DMS 273 (cell line): ENCODE measurements at regions not wholly inside any gene's neighbourhood (a gene's known extent, or its start where the extent isn't known, plus 50 kb on each side); places are given as distances from the start of the nearest gene placed in this dataset.
"Not testable (repeated sequence)": the region's sequence is repeated elsewhere in the genome, so short reads cannot be mapped to it uniquely, and the experiment has no call there.

ENCODE experiments used
- DNase-seq: peaks from one replicate; lab custom pipeline; 2025; ENCODE audit not compliant: unreplicated experiment; lab: John Stamatoyannopoulos, UW

DNA sequence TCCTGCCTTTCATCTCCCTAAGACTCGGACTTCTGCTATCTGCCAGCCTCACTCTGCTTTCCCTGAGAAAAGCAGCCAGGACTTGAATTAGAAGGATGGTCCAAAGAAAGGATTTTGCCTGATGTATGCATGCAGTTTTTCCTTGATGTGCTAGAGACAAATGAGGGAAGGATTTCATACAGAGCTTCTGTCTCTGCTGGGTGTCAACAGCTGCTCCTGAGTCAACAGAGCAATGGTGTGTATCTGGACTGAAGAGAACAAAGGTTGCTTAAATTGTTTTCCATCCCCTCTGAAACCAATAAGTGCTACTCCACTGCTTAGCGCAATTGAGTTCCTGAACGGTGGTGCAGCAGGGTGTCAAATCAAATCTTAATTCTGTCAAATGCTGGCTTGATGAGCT is 680.6 kb upstream of the C16orf82 start:
- DNase-seq: no peak

DNA sequence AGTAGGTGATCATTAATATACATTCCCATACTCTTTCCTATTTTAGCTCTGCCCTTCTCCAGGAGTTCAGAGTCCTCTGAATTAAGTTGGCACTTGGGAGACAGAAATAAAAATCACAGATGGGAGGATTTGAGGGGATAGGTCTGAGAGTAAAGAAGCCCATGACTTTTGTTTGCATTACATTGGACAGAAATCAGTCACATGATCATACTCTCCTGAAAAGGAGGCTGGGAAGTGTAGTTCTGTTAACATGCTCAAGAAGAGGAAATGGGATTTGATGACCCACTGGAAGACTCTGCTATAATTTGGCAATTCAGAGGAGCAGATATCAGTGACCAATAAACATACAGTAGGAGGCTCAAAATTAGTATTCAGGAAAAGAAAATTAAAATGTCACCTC is 674.9 kb upstream of the C16orf82 start:
- DNase-seq: no peak

DNA sequence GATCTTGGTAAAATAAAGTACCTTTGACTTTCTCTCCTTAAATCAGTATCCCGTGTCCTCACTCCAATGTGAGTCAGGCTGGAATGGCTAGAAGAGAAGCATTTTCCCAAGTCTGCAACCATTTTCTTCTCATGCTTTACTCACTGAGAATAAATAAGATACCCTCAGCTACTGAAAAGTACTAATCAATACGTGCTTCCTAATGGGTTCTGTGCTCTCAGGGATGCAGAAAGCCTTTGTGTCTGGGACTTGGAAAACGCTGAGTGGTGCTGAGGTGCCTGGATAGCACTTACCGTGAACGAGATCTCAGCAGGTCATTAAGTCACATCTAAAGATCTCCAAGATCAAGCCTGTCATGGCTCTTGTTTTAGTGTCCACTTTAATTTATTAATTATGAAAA is 672.3 kb upstream of the C16orf82 start:
- DNase-seq: no peak

DNA sequence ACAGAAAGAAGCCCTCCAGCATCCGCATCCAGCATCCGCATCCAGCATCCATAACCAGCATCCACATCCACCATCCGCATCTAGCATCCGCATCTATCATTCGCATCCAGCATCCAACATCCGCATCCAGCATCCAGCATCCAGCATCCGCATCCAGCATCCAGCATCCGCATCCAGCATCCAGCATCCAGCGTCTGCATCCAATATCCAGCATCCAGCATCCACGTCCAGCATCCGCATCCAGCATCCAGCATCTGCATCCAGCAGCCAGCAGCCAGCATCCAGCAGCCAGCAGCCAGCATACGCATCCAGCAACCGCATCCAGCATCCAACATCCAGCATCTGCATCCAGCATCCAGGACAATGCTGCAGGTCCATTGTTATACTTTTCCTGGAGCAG is 671.0 kb upstream of the C16orf82 start:
- no peak for DNase-seq

DNA sequence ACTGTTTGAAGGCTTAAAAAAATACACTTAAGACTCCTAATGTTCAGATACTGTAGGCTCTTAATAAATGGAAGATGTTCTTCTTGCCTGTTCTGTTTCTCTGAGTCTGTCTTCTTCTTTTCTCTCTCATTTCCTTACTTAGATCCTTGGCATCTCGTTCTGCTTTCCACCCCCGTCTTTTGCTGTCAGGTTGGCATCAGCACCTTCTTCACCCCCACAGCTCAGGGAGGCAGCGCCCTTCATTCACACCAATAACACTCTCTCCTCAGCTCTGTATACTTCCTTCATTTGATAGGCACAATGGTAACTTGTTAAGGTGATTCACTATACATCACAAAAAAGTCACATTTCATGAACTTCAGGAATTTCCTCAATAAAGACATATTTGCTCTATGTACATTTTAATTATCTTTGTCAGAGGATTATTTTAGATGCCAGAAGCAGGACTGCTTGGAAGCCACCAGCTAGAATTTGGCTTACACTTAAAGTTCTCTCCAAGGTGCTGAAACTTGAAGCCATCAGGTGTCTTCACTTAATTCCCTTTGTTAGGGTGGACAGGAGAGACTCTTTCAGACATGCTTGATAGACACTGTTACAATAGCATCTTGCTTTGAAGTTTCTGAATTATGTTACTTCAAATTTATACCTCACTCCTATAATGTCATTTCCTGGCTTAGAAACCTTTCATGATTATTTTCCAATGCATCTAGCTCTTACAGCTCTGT is 670.1 kb upstream of the C16orf82 start:
- no peak for DNase-seq

DNA sequence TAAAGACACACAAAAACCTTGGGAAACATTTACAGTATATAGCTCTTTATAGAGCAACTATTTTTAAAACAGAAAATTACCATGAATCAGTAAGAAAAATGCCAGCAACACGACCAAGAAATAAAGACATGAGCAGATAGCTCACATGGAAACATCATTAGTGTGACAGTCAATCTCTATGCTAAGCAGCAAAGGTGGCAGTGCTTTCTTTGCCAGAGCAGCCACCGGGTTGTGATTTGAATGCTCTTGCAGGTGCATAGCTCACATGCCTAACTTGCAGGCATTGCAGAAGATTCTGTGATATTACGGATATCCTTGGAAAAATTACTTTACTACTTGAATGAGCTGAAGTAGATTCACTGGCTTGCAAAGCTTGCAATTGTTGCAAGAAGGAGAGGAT is 652.9 kb upstream of the C16orf82 start:
- no peak for DNase-seq

DNA sequence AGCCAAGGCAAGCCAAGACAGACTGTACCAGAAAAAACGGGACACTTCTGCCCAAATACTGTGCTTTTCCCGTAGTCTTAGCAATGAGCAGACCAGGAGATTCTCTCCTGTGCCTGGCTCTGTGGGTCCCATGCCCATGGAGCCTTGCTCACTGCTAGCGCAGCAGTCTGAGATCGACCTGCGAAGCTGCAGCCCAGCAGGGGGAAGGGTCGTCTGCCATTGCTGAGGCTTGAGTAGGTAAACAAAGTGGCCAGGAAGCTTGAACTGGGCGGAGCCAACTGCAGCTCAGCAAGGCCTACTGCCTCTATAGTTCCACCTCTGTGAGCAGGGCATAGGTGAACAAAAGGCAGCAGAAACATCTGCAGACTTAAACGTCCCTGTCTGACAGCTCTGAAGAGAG is 647.3 kb upstream of the C16orf82 start:
- not testable (repeated sequence) for DNase-seq

DNA sequence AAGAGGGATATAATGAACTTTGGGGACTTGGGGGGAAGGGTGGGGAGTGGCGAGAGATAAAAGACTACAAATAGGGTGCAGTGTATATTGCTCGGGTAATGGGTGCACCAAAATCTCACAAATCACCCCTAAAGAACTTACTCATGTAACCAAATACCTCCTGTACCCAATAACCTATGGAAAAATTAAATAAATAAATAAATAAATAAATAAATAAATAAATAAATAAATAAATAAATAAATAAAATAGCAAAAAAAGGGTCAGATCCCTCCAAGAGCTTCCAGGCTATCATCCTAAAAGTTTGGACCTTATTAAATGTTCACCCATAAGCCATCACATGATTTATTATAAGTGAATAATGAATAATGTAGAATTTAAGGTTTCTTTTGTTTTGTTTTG is 636.1 kb upstream of the C16orf82 start:
- no peak for DNase-seq

DNA sequence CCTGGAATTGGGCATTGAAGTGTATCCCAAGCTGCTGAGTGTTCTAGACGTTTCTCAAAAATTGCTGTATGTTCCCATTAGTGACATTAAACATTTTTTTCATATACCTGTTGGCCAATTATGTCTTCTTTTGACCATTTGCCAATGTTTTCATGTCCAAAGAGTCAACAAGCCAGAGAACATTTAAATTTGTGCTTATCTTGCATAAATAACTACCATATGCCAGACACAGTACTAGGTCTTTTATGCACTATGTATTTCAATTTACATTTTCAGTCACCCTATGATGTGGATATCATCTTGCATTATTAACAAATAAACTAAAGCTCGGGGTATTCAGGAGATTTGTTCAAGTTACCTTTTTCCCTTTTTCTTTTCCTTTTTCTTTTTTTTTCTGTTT is 632.9 kb upstream of the C16orf82 start:
- no peak for DNase-seq

DNA sequence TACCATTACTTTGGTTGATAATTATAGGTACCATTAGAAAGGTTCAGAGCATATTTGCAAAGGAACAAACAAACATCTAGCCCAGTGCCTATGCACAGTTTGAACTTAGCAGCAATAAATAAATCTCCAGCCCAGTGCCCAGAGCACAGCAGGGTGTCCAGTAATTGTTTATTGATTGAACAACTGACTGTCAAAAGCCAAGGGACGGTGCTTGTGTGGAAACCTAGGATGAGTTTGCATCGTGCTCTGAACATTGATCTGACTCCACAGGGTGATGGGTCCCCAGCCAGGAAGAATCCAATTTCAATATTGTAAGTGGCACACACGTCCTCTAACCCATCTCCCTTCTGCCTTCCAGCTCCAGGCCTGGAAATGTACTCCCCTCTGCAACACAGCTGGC is 625.5 kb upstream of the C16orf82 start:
- no peak for DNase-seq

DNA sequence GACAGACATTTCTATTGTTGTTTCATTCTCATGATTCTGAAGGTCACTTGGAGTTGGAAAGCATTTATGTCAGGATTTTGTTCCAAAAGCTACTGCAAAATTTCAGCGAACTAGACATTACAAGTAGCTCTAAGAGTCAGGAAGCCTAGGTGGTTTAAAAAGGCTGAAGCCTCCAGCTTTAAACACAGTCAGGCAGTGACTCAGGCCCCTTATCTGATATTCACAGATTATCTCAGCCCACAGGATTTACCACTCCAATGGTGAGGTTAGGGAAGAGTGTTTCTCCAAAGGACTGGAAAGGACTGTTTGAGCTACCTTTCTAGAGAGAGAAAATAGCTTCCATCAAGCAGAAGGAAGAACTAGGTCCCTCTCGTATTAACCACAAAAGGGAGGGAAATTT is 624.4 kb upstream of the C16orf82 start:
- no peak for DNase-seq

DNA sequence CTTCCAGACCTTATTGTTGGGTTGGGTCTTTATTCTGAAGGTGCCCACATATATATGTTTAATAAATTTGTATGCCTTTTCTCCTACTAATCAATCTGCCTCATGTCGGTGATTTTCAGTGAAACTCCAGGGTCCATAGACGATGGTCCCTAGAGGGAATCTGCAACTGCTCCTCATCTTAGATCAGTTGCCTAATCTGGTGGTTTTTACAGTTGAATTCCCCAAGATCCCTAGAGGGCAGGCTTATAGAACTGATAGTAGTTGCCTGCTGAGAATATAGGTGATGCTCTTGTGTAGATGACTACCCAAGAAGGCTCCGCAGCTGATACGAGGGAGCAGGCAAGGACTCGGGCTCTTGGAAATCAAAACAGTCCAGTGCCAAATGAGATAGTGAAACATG is 619.2 kb upstream of the C16orf82 start:
- DNase-seq: no peak

DNA sequence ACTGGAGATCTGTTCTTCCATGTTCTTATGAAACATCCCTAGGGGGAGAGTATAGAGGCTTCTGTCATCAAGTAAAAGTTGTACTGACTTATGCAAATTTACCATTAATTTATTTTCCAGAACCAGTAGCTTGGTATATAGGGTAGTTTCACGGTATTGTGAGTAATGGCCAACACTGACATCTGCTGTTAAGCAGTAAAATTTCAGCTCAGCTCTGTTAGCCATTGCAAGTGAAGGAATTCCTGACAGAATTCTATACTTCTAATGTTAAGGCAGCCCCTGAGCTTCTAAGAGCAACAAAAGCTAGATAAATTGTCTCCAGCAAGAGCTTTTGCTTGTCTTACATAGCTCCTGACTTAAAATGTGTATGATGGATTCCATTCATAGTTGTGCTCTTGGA is 613.5 kb upstream of the C16orf82 start:
- DNase-seq: no peak

DNA sequence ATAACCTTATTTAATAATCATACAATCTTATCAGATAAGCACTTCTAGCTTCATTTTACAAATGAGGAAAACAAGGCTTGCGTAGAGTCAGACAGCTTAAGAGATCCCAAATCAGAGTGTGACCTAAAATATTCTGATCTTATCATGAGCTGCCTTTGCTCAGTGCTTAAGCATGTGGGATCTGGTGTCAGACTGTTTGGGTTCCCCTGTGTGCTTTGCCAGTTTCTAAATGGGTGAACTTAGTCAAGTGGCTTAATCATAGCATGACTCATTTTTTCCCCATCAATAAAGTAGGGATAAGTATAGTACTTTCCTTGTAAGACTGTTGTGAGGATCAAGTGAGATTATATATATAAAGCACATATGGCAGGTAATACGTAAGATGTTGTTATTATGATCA is 612.6 kb upstream of the C16orf82 start:
- no peak for DNase-seq

DNA sequence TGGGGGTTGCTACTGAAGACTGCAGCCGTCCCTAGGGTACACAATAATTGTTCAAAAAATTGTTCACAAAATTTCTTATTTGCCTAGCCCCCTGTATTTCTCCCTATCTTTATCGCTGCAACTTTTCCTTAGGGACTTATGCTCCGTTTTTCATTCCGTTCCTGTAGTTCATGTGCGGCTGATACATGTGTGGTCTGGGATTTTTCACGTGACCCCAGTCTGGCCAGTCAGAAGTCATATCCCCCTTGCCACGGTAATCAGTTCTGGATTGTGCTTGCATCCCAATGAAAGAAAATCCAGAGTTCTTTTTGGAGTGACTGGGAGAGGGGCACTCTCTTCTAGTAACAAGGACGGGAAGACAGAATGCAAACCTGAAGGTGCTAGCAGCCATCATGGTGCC is 610.7 kb upstream of the C16orf82 start:
- no peak for DNase-seq

DNA sequence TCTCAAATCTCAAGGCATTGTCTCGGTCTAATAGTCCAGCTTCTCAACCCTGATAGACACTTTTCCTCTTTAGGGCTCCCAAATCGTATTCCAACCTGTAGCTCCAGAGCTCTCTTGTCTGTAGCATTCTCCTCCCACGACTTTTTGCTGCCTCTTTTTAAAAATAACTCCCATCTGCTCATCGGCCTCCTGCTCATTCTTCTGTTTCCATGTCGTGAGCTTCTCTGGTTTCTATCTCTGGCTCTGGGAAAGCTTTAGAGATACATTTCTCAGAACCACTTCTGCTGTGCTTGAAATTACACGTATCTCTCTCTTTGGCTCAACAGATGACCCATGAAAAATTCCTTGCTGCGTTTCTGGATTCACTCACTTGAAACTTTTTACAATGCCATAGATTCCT is 609.6 kb upstream of the C16orf82 start:
- no peak for DNase-seq

DNA sequence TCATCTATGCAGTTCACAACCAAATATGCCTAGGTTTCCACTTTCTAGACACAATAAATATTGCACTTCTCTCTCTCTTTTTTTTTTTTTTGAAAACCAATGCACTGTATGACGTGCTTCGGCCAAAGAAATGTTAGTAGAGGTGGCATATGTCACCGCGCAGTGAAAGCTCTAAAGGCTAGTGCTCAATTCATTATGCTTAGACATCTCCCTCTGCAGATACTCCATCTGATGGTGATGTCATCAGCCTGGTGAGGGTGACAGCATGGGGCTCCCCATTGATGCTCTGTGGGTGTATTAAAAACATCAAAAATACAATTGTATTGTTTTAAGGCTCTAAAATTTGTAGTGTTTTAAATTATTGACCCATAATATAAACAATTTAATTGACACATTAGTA is 608.8 kb upstream of the C16orf82 start:
- DNase-seq: no peak

DNA sequence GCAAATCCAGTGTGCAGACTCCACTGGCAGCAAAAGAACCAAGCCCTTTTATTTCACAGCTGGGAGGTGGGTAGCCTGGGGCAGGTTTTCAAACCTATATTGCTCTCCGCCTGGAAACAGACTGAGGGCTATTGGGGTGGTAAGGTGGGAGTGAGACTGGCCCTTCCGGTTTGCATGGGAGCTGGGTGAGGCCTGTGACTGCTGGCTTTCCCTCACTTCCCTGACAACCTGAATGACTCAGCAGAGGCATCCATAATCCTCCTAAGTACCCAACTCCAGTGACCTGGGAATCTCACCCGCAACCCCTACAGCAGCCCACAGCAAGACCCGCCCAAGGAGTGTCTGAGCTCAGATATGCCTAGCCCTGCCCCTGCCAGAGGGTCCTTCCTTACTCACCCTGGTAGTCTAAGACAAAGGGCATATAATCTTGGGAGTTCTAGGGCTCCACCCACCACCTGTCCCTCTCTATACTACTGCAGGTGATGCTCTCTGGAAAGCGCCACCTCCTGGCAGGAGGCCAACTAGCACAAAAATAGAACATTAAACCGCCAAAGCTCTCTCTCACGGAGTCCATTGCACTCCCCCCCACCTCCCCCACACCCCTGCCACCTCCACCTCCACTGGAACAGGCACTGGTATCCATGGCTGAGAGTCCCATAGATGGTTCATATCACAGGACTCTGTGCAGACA is 602.0 kb upstream of the C16orf82 start:
- DNase-seq: no peak

DNA sequence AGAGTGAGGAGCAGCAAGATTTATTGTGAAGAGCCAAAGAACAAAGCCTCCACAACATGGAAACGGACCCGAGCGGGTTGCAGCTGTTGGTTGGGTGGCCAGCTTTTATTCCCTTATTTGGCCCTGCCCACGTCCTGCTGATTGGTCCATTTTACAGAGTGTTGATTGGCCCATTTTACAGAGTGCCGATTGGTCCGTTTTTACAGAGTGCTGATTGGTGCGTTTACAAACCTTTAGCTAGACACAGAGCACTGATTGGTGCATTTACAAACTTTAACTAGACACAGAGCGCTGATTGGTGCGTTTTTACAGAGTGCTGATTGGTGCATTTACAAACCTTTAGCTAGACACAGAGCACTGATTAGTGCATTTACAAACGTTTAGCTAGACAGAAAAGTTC is 592.3 kb upstream of the C16orf82 start:
- DNase-seq: not testable (repeated sequence)

DNA sequence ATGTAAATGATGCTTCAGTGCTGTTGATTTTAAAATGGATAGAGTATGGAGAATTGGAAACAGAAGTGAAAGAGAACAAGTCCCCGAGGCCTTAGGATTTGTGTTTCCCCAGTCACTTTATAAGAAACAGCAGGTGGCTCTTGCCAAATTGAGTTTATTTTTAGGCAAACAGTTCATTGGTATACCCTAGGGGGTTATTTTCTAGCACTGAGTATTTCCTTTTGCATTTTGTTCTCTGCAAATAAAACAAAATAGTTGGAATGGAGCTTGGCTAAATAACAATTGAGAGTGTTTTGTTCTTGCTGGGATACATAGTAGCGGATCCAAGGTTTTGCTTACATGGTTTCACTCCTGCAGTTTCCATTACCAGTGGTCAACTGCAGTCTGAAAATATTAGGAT is 591.1 kb upstream of the C16orf82 start:
- no peak for DNase-seq

DNA sequence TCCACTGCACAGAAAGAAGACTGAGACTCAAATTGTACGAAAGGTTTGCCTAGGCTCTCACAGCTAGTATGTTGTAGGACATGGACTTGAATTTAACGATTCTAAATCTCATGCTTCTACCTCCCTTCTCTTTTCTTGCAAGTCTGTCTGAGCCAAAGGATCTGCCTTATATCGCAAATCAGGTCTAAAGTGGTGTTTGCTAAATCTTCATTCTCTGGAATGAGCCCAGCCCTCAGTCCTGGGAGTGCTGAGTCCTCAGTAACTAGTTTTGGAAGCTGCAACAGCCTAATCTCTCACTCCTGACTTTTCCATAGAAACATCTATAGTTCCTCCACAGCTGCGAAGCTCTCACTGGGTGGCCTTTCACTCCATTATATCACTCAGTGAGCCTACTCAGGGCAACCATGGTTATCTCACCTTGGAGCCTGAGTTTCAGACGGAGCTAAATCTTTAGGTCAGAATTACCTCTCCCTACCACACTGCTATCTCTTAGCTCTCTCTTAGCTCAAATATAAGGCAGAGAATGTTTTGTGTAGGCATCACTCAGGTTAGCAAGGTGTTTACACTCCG is 575.5 kb upstream of the C16orf82 start:
- no peak for DNase-seq

DNA sequence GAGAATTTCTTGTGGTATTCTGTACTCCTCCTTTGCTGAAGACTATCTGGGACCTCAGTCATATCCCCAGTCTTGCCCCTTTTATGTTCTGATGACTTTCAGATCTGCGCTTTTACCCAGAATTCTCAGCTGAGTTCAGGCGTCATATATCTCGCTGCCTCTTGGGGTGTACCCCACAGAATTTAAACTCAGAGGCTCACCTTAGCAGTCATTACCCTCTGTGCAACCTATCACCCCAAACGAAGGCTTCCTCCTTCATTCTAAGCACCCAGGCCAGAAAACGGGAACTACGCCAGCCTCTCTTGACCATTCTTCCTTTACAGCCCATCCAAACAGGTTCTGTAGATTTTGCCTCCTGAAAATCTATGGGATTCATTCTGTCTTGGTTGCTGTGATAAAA is 574.8 kb upstream of the C16orf82 start:
- DNase-seq: no peak

DNA sequence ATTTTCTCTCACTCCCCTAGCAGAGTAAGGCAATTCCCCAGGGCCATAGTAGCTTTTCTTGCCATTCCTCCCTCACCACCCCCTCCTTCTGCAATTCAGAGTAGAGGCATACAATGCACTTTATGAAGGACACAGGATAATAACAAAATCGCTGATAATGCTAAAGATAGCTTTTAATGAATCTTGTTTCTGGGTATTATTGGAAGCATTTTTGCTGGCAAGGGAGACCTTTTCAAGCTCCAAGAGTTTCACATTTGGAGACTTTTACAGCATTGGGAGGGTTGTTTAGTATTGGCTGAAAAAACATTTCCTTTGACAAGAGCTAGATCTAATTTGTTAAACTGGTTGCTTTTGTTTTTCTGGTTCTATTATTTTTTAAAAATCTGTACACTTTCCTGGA is 573.0 kb upstream of the C16orf82 start:
- no peak for DNase-seq
